ENCODE measurements at regions not wholly inside any gene's neighbourhood (a gene's known extent, or its start where the extent isn't known, plus 50 kb on each side); places are given as distances from the start of the nearest gene placed in this dataset.

- TF ChIP-seq CTCF (IDR thresholded peaks at IDR 0.05 in 8 of 11, conservative IDR thresholded peaks at IDR 0.05 in 3 of 11) (no peak), POLR2AphosphoS5 (IDR thresholded peaks at IDR 0.05) (no peak)
Observed at GRCh38 chr19:28026636-28027035, 1186.3 kb downstream of the UQCRFS1 start.

All from spleen (tissue), 7 donors.